ENCODE measurements at regions not wholly inside any gene's neighbourhood (a gene's known extent, or its start where the extent isn't known, plus 50 kb on each side); places are given as distances from the start of the nearest gene placed in this dataset.
A peak's percentile ranks its signal among the peaks of the same experiment; 100 is the strongest.

DNA sequence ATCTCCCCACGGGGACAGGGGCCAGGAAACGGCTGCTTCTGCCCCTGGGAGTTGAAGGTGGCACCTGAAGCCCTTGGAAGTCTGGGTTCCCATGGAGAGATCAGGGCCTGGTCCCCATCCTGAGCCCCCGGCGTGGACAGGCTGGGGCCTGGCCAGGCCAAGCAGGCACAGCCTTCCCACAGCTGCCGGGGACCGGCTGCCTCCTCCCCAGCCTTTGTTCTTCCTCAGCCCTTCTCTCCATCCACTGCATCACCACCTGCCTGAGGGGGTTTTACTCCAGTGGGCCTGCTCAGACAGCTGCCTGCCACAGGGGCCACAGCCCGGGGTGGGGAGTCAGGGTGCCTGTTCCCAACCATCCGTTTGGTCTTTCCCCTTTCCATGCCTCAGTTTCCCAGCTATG lies 187.7 kb downstream of the INHBB start:
- Histone ChIP-seq H3K4me2 (ENCODE audit: low read depth, low read length) (no peak overlapping the region), H3K4me1 (ENCODE audit: insufficient read depth, low read length) (peaks cover 46% of the 10 kb centered on the region), H3K36me3 (replicated peaks in 1 of 2; ENCODE audit: control insufficient read depth in 1 of 2, insufficient read depth in 2 of 2, low read length in 2 of 2) (no peaks in the 10 kb centered on the region), H3K27ac (ENCODE audit: extremely low read length, insufficient read depth, low read length) (no peak overlapping the region), H3K4me3 (replicated peaks in 1 of 3; ENCODE audit: insufficient read depth in 1 of 3, low read depth in 2 of 3, low read length in 3 of 3) (no peak overlapping the region), H3K9me3 (ENCODE audit: low read length) (no peaks in the 10 kb centered on the region), H2AFZ (ENCODE audit: low read length) (no peak overlapping the region), H3K79me2 (ENCODE audit: insufficient read depth, low read length) (no peaks in the 10 kb centered on the region), H3K27me3 (ENCODE audit: control insufficient read depth in 1 of 2, insufficient read depth in 2 of 2, low read length in 2 of 2) (peaks cover 6 to 33% of the 10 kb centered on the region in 2 experiments; a peak in 3 of 5 replicates), H3K9ac (ENCODE audit: insufficient read depth, low read depth, low read length) (no peak overlapping the region), H4K20me1 (ENCODE audit: insufficient read depth, low read length) (no peaks in the 10 kb centered on the region)
- intact Hi-C loops (cut with micrococcal nuclease; ENCODE audit: unreplicated experiment) = no loop called here
- no TSS peak for BruUV-seq (replicated peaks)
- ATAC-seq (peak; percentile 21; the same call in 1 of the 3 replicates), DNase-seq (ENCODE audit: low spot score) (no peak), FAIRE-seq (no peak)
- in situ Hi-C loops (cut with HindIII; ENCODE audit: extremely low pct_ligation_motif_present, low pct_unique_long_range_greater_than_20kb) = no loop called here
- POLR2A ChIA-PET = interaction anchor here (1.1 to 2.1 kb wide), 2 partner anchors 13 to 68 kb away, joined by 4 to 6 read pairs; no protein-coding TSS in a partner anchor
- WGBS (ENCODE audit: low lambda C conversion rate) = 51% methylated on average over 8 of the region's 8 CpGs
- CTCF ChIA-PET (ENCODE audit: low intra/inter-chr PET ratio, low total read pairs) = no interaction called here
- TF ChIP-seq ZNF773 (CRISPR knock-in tag; IDR thresholded peaks at IDR 0.05; ENCODE audit: borderline replicate concordance) (no peak), ZNF792 (CRISPR knock-in tag; IDR thresholded peaks at IDR 0.05) (no peak), SMAD1 (CRISPR knock-in tag; IDR thresholded peaks at IDR 0.05; ENCODE audit: borderline replicate concordance, low read depth) (no peak), RARA (CRISPR knock-in tag; IDR thresholded peaks at IDR 0.05) (no peak), ZBTB21 (CRISPR knock-in tag; IDR thresholded peaks at IDR 0.05) (no peak), NFATC3 (CRISPR knock-in tag; IDR thresholded peaks at IDR 0.05) (no peak), KAT2B (IDR thresholded peaks at IDR 0.05; ENCODE audit: borderline replicate concordance, low read depth, low read length) (no peak), HES4 (CRISPR knock-in tag; IDR thresholded peaks at IDR 0.05; ENCODE audit: borderline replicate concordance) (no peak), SMC3 (IDR thresholded peaks at IDR 0.05; ENCODE audit: low read length) (no peak), ONECUT2 (CRISPR knock-in tag; IDR thresholded peaks at IDR 0.05) (no peak), HOXD1 (CRISPR knock-in tag; IDR thresholded peaks at IDR 0.05) (no peak), NR3C1 (CRISPR knock-in tag; IDR thresholded peaks at IDR 0.05) (no peak), SSRP1 (CRISPR knock-in tag; IDR thresholded peaks at IDR 0.05) (no peak), DNMT3B (CRISPR knock-in tag; conservative IDR thresholded peaks at IDR 0.05) (no peak), ZNF224 (CRISPR knock-in tag; IDR thresholded peaks at IDR 0.05) (no peak), SOX6 (IDR thresholded peaks at IDR 0.05) (no peak), SOX6 (CRISPR knock-in tag; IDR thresholded peaks at IDR 0.05) (no peak), RFXAP (CRISPR knock-in tag; IDR thresholded peaks at IDR 0.05; ENCODE audit: borderline replicate concordance) (no peak)
- TF ChIP-seq, protein P1, sequence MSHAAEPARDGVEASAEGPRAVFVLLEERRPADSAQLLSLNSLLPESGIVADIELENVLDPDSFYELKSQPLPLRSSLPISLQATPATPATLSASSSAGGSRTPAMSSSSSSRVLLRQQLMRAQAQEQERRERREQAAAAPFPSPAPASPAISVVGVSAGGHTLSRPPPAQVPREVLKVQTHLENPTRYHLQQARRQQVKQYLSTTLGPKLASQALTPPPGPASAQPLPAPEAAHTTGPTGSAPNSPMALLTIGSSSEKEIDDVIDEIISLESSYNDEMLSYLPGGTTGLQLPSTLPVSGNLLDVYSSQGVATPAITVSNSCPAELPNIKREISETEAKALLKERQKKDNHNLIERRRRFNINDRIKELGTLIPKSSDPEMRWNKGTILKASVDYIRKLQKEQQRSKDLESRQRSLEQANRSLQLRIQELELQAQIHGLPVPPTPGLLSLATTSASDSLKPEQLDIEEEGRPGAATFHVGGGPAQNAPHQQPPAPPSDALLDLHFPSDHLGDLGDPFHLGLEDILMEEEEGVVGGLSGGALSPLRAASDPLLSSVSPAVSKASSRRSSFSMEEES (CRISPR knock-in tag; IDR thresholded peaks at IDR 0.05) = no peak
- TF ChIP-seq, protein P2, sequence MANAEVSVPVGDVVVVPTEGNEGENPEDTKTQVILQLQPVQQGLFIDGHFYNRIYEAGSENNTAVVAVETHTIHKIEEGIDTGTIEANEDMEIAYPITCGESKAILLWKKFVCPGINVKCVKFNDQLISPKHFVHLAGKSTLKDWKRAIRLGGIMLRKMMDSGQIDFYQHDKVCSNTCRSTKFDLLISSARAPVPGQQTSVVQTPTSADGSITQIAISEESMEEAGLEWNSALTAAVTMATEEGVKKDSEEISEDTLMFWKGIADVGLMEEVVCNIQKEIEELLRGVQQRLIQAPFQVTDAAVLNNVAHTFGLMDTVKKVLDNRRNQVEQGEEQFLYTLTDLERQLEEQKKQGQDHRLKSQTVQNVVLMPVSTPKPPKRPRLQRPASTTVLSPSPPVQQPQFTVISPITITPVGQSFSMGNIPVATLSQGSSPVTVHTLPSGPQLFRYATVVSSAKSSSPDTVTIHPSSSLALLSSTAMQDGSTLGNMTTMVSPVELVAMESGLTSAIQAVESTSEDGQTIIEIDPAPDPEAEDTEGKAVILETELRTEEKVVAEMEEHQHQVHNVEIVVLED (CRISPR knock-in tag; IDR thresholded peaks at IDR 0.05; ENCODE audit: borderline replicate concordance) = no peak
